ENCODE measurements at regions not wholly inside any gene's neighbourhood (a gene's known extent, or its start where the extent isn't known, plus 50 kb on each side); places are given as distances from the start of the nearest gene placed in this dataset.

- DNase-seq = no peak
Measured at GRCh38 chr5:54601411-54602230, 84.1 kb downstream of the SNX18 start.

Data from DMS53 (cell line).